Endodermal cell (in vitro differentiated cells): ENCODE measurements at regions not wholly inside any gene's neighbourhood (a gene's known extent, or its start where the extent isn't known, plus 50 kb on each side); places are given as distances from the start of the nearest gene placed in this dataset.

Source experiments
- DNase-seq: peaks from one replicate; pipeline ENCODE4 v3.0.0-alpha.2; 2017
- H3K27ac ChIP-seq: 2 replicates; pipeline ENCODE4 v1.5.1; 2013; ENCODE audit warnings: mild to moderate bottlenecking, low read depth, low read length, moderate library complexity
- H3K27me3 ChIP-seq: 2 replicates; pipeline ENCODE4 v1.6.1; 2013; ENCODE audit warnings: mild to moderate bottlenecking, low read length, moderate library complexity; ENCODE audit not compliant: insufficient read depth, control insufficient read depth, poor library complexity, severe bottlenecking
- H3K36me3 ChIP-seq: 2 replicates; pipeline ENCODE4 v1.7.0; 2013; ENCODE audit warnings: mild to moderate bottlenecking, low read length, moderate library complexity; ENCODE audit not compliant: control insufficient read depth, insufficient read depth
- H3K4me1 ChIP-seq: one replicate; pipeline ENCODE4 v1.7.0; 2013; ENCODE audit warnings: low read length; ENCODE audit not compliant: control insufficient read depth, insufficient read depth
- H3K4me3 ChIP-seq: 2 replicates; pipeline ENCODE4 v1.5.1; 2013; ENCODE audit warnings: mild to moderate bottlenecking, low read length, moderate library complexity
- H3K9ac ChIP-seq: 2 replicates; pipeline ENCODE4 v1.6.1; 2013; ENCODE audit warnings: mild to moderate bottlenecking, low read length, moderate library complexity; ENCODE audit not compliant: poor library complexity, severe bottlenecking; ENCODE audit errors: extremely low read depth
- H3K9me3 ChIP-seq: 2 replicates; pipeline ENCODE4 v1.6.1; 2013; ENCODE audit warnings: mild to moderate bottlenecking, low read length, moderate library complexity; ENCODE audit not compliant: control insufficient read depth
- H3K27ac Mint-ChIP-seq: 2 replicates; pipeline ENCODE4 v1.8.0; 2020; ENCODE audit warnings: mixed read lengths
- H3K27me3 Mint-ChIP-seq: 2 replicates; pipeline ENCODE4 v1.8.0; 2021; ENCODE audit warnings: mild to moderate bottlenecking, mixed read lengths; ENCODE audit not compliant: insufficient read depth
- H3K36me3 Mint-ChIP-seq: 2 replicates; pipeline ENCODE4 v1.8.0; 2020; ENCODE audit warnings: low read depth, mixed read lengths
- H3K4me1 Mint-ChIP-seq: 2 replicates; pipeline ENCODE4 v1.8.0; 2020; ENCODE audit warnings: mixed read lengths
- H3K4me3 Mint-ChIP-seq: 2 replicates; pipeline ENCODE4 v1.8.0; 2020; ENCODE audit warnings: mild to moderate bottlenecking, moderate library complexity, mixed read lengths
- H3K9me3 Mint-ChIP-seq: 2 replicates; pipeline ENCODE4 v1.8.0; 2020; ENCODE audit warnings: mild to moderate bottlenecking, mixed read lengths
- CTCF ChIP-seq: fragments of 200-600 bp; sonication (generic); conservative IDR thresholded peaks from 2 replicates; pipeline ENCODE4 v1.5.0; 2021; ENCODE audit warnings: antibody characterized with exemption, mild to moderate bottlenecking
- WGBS, 2 experiments: methylation state at CpG; one replicate each; pipeline versions ENCODE4 v1.1.5 to v1.1.7; 2013; ENCODE audit warnings: missing lambda C conversion rate in 2 of 2, mixed read lengths in 1 of 2; ENCODE audit not compliant: insufficient coverage in 1 of 2, insufficient read length in 1 of 2; 5-methylcytosine and 5-hydroxymethylcytosine counted together

- H3K36me3 Mint-ChIP-seq, result no peaks in the 10 kb centered on the region
- no peak overlapping the region for H3K4me3 ChIP-seq
- WGBS, 2 experiments, result 91 to 94% methylated on average over 5 to 7 of the region's 7 CpGs
- peaks cover 10% of the 10 kb centered on the region for H3K9me3 Mint-ChIP-seq
- no peaks in the 10 kb centered on the region for H3K4me1 Mint-ChIP-seq
- no peak overlapping the region for H3K27ac Mint-ChIP-seq
- peaks cover 12% of the 10 kb centered on the region for H3K27me3 Mint-ChIP-seq
- H3K9me3 ChIP-seq, result peaks cover 6% of the 10 kb centered on the region
- no peak overlapping the region for H3K4me3 Mint-ChIP-seq
- no peak for TF ChIP-seq CTCF
- no peak overlapping the region for H3K9ac ChIP-seq
- H3K36me3 ChIP-seq, result no peaks in the 10 kb centered on the region
- H3K4me1 ChIP-seq, result no peaks in the 10 kb centered on the region
- H3K27ac ChIP-seq, result no peak overlapping the region
- H3K27me3 ChIP-seq, result no peaks in the 10 kb centered on the region
- no peak for DNase-seq
Observed at GRCh38 chr2:234278556-234279255, 218.2 kb downstream of the ARL4C start.

- Histone ChIP-seq H3K27me3 (no peaks in the 10 kb centered on the region), H3K4me3 (no peak overlapping the region), H3K9ac (no peak overlapping the region), H3K36me3 (no peaks in the 10 kb centered on the region), H3K9me3 (peaks cover 6% of the 10 kb centered on the region), H3K27ac (no peak overlapping the region), H3K4me1 (no peaks in the 10 kb centered on the region)
- DNase-seq, result no peak
- Mint-ChIP-seq H3K27me3 (peaks cover 4% of the 10 kb centered on the region), H3K4me1 (no peaks in the 10 kb centered on the region), H3K9me3 (peaks cover 10% of the 10 kb centered on the region), H3K4me3 (no peak overlapping the region), H3K27ac (no peak overlapping the region), H3K36me3 (no peaks in the 10 kb centered on the region)
- 13 to 69% methylated on average over 1 to 2 of the region's 2 CpGs for WGBS, 2 experiments
- no peak for TF ChIP-seq CTCF
Observed at GRCh38 chr2:234275515-234275914, 221.4 kb downstream of the ARL4C start.

- H3K4me3 Mint-ChIP-seq, result no peak overlapping the region
- WGBS, 2 experiments, result 91 to 93% methylated on average over 4 to 9 of the region's 9 CpGs
- H3K27ac Mint-ChIP-seq, result no peak overlapping the region
- H3K36me3 Mint-ChIP-seq, result no peaks in the 10 kb centered on the region
- no peak overlapping the region for H3K9ac ChIP-seq
- TF ChIP-seq CTCF, result no peak
- no peak for DNase-seq
- H3K36me3 ChIP-seq, result no peaks in the 10 kb centered on the region
- H3K27ac ChIP-seq, result no peak overlapping the region
- H3K9me3 ChIP-seq, result peaks cover 4% of the 10 kb centered on the region
- H3K9me3 Mint-ChIP-seq, result peaks cover 8% of the 10 kb centered on the region
- H3K27me3 Mint-ChIP-seq, result no peaks in the 10 kb centered on the region
- H3K4me1 Mint-ChIP-seq, result no peaks in the 10 kb centered on the region
- H3K27me3 ChIP-seq, result no peaks in the 10 kb centered on the region
- H3K4me3 ChIP-seq, result no peak overlapping the region
- H3K4me1 ChIP-seq, result no peaks in the 10 kb centered on the region
Observed at GRCh38 chr2:234273887-234274584, 222.8 kb downstream of the ARL4C start.
